Glomerular endothelial cell (primary cell): ENCODE measurements at regions not wholly inside any gene's neighbourhood (a gene's known extent, or its start where the extent isn't known, plus 50 kb on each side); places are given as distances from the start of the nearest gene placed in this dataset.
"Not testable (repeated sequence)": the region's sequence is repeated elsewhere in the genome, so short reads cannot be mapped to it uniquely, and the experiment has no call there.

Experiments
- DNase-seq: peaks from one replicate; pipeline ENCODE4 v3.0.0-alpha.2; 2011; ENCODE audit warnings: low read depth, low spot score; ENCODE audit errors: extremely low read depth

- not testable (repeated sequence) for DNase-seq
Measured at GRCh38 chr5:92610435-92610834, 970.6 kb downstream of the NR2F1-AS1 start.

- no peak for DNase-seq
Measured at GRCh38 chr5:92605591-92605990, 975.4 kb downstream of the NR2F1-AS1 start.

- DNase-seq, result no peak
Measured at GRCh38 chr5:92599217-92599810, 981.7 kb downstream of the NR2F1-AS1 start.

- DNase-seq, result no peak
Measured at GRCh38 chr5:92594031-92594430, 987.0 kb downstream of the NR2F1-AS1 start.

- no peak for DNase-seq
Measured at GRCh38 chr5:92588876-92589275, 992.1 kb downstream of the NR2F1-AS1 start.

- DNase-seq, result no peak
Measured at GRCh38 chr5:92581690-92582089, 999.3 kb downstream of the NR2F1-AS1 start.

- DNase-seq, result no peak
Measured at GRCh38 chr5:92581249-92581648, 999.8 kb downstream of the NR2F1-AS1 start.

- DNase-seq, result no peak
Measured at GRCh38 chr5:92580814-92581213, 1000.2 kb downstream of the NR2F1-AS1 start.

- no peak for DNase-seq
Measured at GRCh38 chr5:92574023-92574422, 1007.0 kb downstream of the NR2F1-AS1 start.

- DNase-seq, result no peak
Measured at GRCh38 chr5:92568522-92568921, 1012.5 kb downstream of the NR2F1-AS1 start.

- DNase-seq, result no peak
Measured at GRCh38 chr5:92567831-92568450, 1013.1 kb downstream of the NR2F1-AS1 start.

- DNase-seq, result no peak
Measured at GRCh38 chr5:92566113-92566786, 1014.8 kb downstream of the NR2F1-AS1 start.

- DNase-seq, result no peak
Measured at GRCh38 chr5:92565673-92566072, 1015.3 kb downstream of the NR2F1-AS1 start.

- DNase-seq, result no peak
Measured at GRCh38 chr5:92562065-92562464, 1019.0 kb downstream of the NR2F1-AS1 start.

- DNase-seq, result no peak
Measured at GRCh38 chr5:92561411-92561959, 1019.5 kb downstream of the NR2F1-AS1 start.

GRCh38 chr5:92560698-92561401 is 1020.2 kb downstream of the NR2F1-AS1 start:
- no peak for DNase-seq

- DNase-seq, result no peak
Measured at GRCh38 chr5:92559781-92560180, 1021.2 kb downstream of the NR2F1-AS1 start.

GRCh38 chr5:92559331-92559730 is 1021.7 kb downstream of the NR2F1-AS1 start:
- no peak for DNase-seq

GRCh38 chr5:92556747-92557146 is 1024.3 kb downstream of the NR2F1-AS1 start:
- no peak for DNase-seq

- no peak for DNase-seq
Measured at GRCh38 chr5:92554447-92555085, 1026.5 kb downstream of the NR2F1-AS1 start.

- DNase-seq, result no peak
Measured at GRCh38 chr5:92553326-92553725, 1027.7 kb downstream of the NR2F1-AS1 start.
